HuH-7 (cell line): ENCODE measurements at regions not wholly inside any gene's neighbourhood (a gene's known extent, or its start where the extent isn't known, plus 50 kb on each side); places are given as distances from the start of the nearest gene placed in this dataset.

Source experiments
- DNase-seq: peaks from one replicate; pipeline ENCODE4 v3.0.0; 2011; ENCODE audit warnings: low spot score

GRCh38 chr7:52705768-52706167 is 329.7 kb upstream of the POM121L12 start:
- DNase-seq, result no peak

- no peak for DNase-seq
Observed at GRCh38 chr7:52700349-52700748, 335.1 kb upstream of the POM121L12 start.

- no peak for DNase-seq
Observed at GRCh38 chr7:52695973-52696595, 339.3 kb upstream of the POM121L12 start.

- DNase-seq, result no peak
Observed at GRCh38 chr7:52691257-52691656, 344.2 kb upstream of the POM121L12 start.

GRCh38 chr7:52689912-52690311 is 345.5 kb upstream of the POM121L12 start:
- no peak for DNase-seq

- DNase-seq, result no peak
Observed at GRCh38 chr7:52685333-52685732, 350.1 kb upstream of the POM121L12 start.

- DNase-seq, result no peak
Observed at GRCh38 chr7:52684388-52684787, 351.0 kb upstream of the POM121L12 start.

GRCh38 chr7:52682993-52683392 is 352.4 kb upstream of the POM121L12 start:
- no peak for DNase-seq

GRCh38 chr7:52670608-52671225 is 364.7 kb upstream of the POM121L12 start:
- no peak for DNase-seq

- DNase-seq, result no peak
Observed at GRCh38 chr7:52669031-52669430, 366.4 kb upstream of the POM121L12 start.

GRCh38 chr7:52668435-52668834 is 367.0 kb upstream of the POM121L12 start:
- no peak for DNase-seq

GRCh38 chr7:52659178-52659577 is 376.3 kb upstream of the POM121L12 start:
- no peak for DNase-seq

GRCh38 chr7:52656098-52656497 is 379.3 kb upstream of the POM121L12 start:
- DNase-seq, result no peak

- DNase-seq, result no peak
Observed at GRCh38 chr7:52652621-52653020, 382.8 kb upstream of the POM121L12 start.

- no peak for DNase-seq
Observed at GRCh38 chr7:52648872-52649271, 386.6 kb upstream of the POM121L12 start.

GRCh38 chr7:52647046-52647445 is 388.4 kb upstream of the POM121L12 start:
- no peak for DNase-seq

- no peak for DNase-seq
Observed at GRCh38 chr7:52639981-52640380, 395.5 kb upstream of the POM121L12 start.

GRCh38 chr7:52639126-52639525 is 396.3 kb upstream of the POM121L12 start:
- no peak for DNase-seq

GRCh38 chr7:52635021-52635420 is 400.4 kb upstream of the POM121L12 start:
- DNase-seq, result no peak

- DNase-seq, result no peak
Observed at GRCh38 chr7:52620849-52621248, 414.6 kb upstream of the POM121L12 start.

GRCh38 chr7:52616552-52616951 is 418.9 kb upstream of the POM121L12 start:
- no peak for DNase-seq

- DNase-seq, result no peak
Observed at GRCh38 chr7:52615021-52615695, 420.3 kb upstream of the POM121L12 start.

- DNase-seq, result no peak
Observed at GRCh38 chr7:52609511-52609910, 425.9 kb upstream of the POM121L12 start.

GRCh38 chr7:52592698-52593097 is 442.7 kb upstream of the POM121L12 start:
- DNase-seq, result no peak
